GM12878 (cell line): ENCODE measurements at regions not wholly inside any gene's neighbourhood (a gene's known extent, or its start where the extent isn't known, plus 50 kb on each side); places are given as distances from the start of the nearest gene placed in this dataset.

Experiments used
- ATAC-seq: fragments of 200-7000 bp; cut with Tn5 transposase; 3 replicates; pipeline ENCODE4 v1.9.1; 2020; ENCODE audit warnings: mild to moderate bottlenecking, moderate library complexity
- BruUV-seq: library from RNA; stranded (reverse); fragments of 400-500 nt; replicated peaks from 2 replicates; lab custom pipeline; 2021; lab: Mats Ljungman, UMichigan
- CTCF ChIA-PET: fragments of 300-600 bp; sonication (Branson Sonifier 250); formaldehyde crosslinking; extraction: SDS; loops from one replicate; lab custom pipeline; 2021; ENCODE audit warnings: inconsistent platforms; lab: Yijun Ruan, JAX
- POLR2A ChIA-PET: fragments of 350-600 bp; formaldehyde crosslinking; extraction: SDS; loops from one replicate; lab custom pipeline; 2021; ENCODE audit warnings: inconsistent platforms; lab: Charles Lee
- RAD21 ChIA-PET: fragments of 300-600 bp; sonication (Branson Sonifier 250); formaldehyde crosslinking; loops from one replicate; lab custom pipeline; 2023; ENCODE audit warnings: antibody characterized with exemption; ENCODE audit not compliant: unreplicated experiment; lab: Charles Lee
- SMC1A ChIA-PET: fragments of 300-600 bp; sonication (Branson Sonifier 250); formaldehyde crosslinking; loops from one replicate; lab custom pipeline; 2023; ENCODE audit not compliant: unreplicated experiment, uncharacterized antibody; lab: Charles Lee
- DNase-seq: peaks from one replicate; pipeline ENCODE4 v3.0.0-alpha.2; 2011; ENCODE audit warnings: low read depth, low spot score
- FAIRE-seq: peaks from 3 replicates; lab custom pipeline; 2011; peaks lifted over from hg19 to GRCh38; lab: Jason Lieb, UNC
- H2AFZ ChIP-seq: 2 replicates; pipeline ENCODE4 v1.6.0; 2011; ENCODE audit warnings: low read depth, low read length, control low read depth; ENCODE audit not compliant: control insufficient read depth
- H3K27ac ChIP-seq: 2 replicates; pipeline ENCODE4 v1.5.1; 2011; ENCODE audit warnings: control low read depth; ENCODE audit not compliant: control insufficient read depth, insufficient read depth
- H3K27me3 ChIP-seq, 2 experiments: replicated peaks in 1 of 2; 2 replicates each; pipeline versions ENCODE4 v1.6.0 to v1.6.1; 2011; ENCODE audit warnings: low read length in 1 of 2; ENCODE audit not compliant: control insufficient read depth in 2 of 2, insufficient read depth in 2 of 2
- H3K36me3 ChIP-seq, 2 experiments: 2 replicates each; pipeline ENCODE4 v1.5.1; 2011; ENCODE audit warnings: low read length in 1 of 2; ENCODE audit not compliant: control insufficient read depth in 2 of 2, insufficient read depth in 2 of 2
- H3K4me1 ChIP-seq: 2 replicates; pipeline ENCODE4 v1.6.1; 2011; ENCODE audit warnings: mild to moderate bottlenecking, low read length, moderate library complexity, mixed read lengths; ENCODE audit not compliant: control insufficient read depth, insufficient read depth
- H3K4me2 ChIP-seq: 2 replicates; pipeline ENCODE4 v1.6.0; 2011; ENCODE audit warnings: control low read depth; ENCODE audit not compliant: control insufficient read depth, insufficient read depth
- H3K4me3 ChIP-seq: fragments of 200-600 bp; sonication (generic); 2 replicates; pipeline ENCODE4 v1.5.1; 2016
- H3K79me2 ChIP-seq: 2 replicates; pipeline ENCODE4 v1.6.0; 2011; ENCODE audit warnings: low read length; ENCODE audit not compliant: control insufficient read depth, insufficient read depth
- H3K9ac ChIP-seq: 2 replicates; pipeline ENCODE4 v1.8.0; 2011; ENCODE audit warnings: low read length, control low read depth, mixed read lengths; ENCODE audit not compliant: control insufficient read depth, insufficient read depth
- H3K9me3 ChIP-seq: replicated peaks from 3 replicates; pipeline ENCODE4 v1.5.1; 2011; ENCODE audit warnings: mild to moderate bottlenecking, low read length; ENCODE audit not compliant: control insufficient read depth, insufficient read depth
- H4K20me1 ChIP-seq: 2 replicates; pipeline ENCODE4 v1.6.0; 2011; ENCODE audit not compliant: control insufficient read depth, insufficient read depth
- CBFB ChIP-seq: IDR thresholded peaks from 2 replicates; pipeline ENCODE4 v1.6.1; 2016; ENCODE audit warnings: antibody characterized with exemption, low read depth
- EGR1 ChIP-seq, 2 experiments: IDR thresholded peaks; 1 replicate in 1 of 2; 2 replicates in 1 of 2; pipeline ENCODE4 v1.6.1; 2011 to 2012; ENCODE audit warnings: low read depth in 2 of 2, low read length in 2 of 2, borderline replicate concordance in 1 of 2, mild to moderate bottlenecking in 1 of 2, moderate library complexity in 1 of 2
- ESRRA ChIP-seq: IDR thresholded peaks from 2 replicates; pipeline ENCODE4 v1.6.1; 2012; ENCODE audit warnings: mild to moderate bottlenecking, low read length, improper control_type of control experiment
- FOXK2 ChIP-seq: fragments of 450-650 bp; IDR thresholded peaks from 2 replicates; pipeline ENCODE4 v1.6.1; 2017; ENCODE audit warnings: mild to moderate bottlenecking, moderate library complexity
- HDGF ChIP-seq: fragments of 450-650 bp; IDR thresholded peaks from 2 replicates; pipeline ENCODE4 v1.6.1; 2016; ENCODE audit warnings: antibody characterized with exemption
- MTA3 ChIP-seq: IDR thresholded peaks from 2 replicates; pipeline ENCODE4 v1.6.1; 2012; ENCODE audit warnings: low read length, inconsistent platforms, borderline replicate concordance
- MYB ChIP-seq: fragments of 150-350 bp; IDR thresholded peaks from 2 replicates; pipeline ENCODE4 v1.6.1; 2014; ENCODE audit warnings: mild to moderate bottlenecking, low read depth, low read length, borderline replicate concordance
- YBX1 ChIP-seq: fragments of 450-650 bp; IDR thresholded peaks from 2 replicates; pipeline ENCODE4 v1.6.1; 2016; ENCODE audit warnings: antibody characterized with exemption
- WGBS: methylation state at CpG from one replicate; pipeline ENCODE4 v1.1.6; 2016; ENCODE audit warnings: low lambda C conversion rate; ENCODE audit not compliant: insufficient replicate concordance, insufficient coverage; ENCODE audit errors: missing lambda C conversion rate; 5-methylcytosine and 5-hydroxymethylcytosine counted together
- in situ Hi-C: fragments of 300-500 bp; cut with MboI; formaldehyde crosslinking; loops from 9 replicates; pipeline ENCODE4 v1.14.3; 2018; ENCODE audit warnings: mixed read lengths
- intact Hi-C: fragments of 100-400 bp; cut with micrococcal nuclease; formaldehyde crosslinking; loops from one replicate; pipeline ENCODE4 v1.14.2; 2022; ENCODE audit not compliant: unreplicated experiment
- TF ChIP-seq, protein P1 (sequence below): fragments of 450-650 bp; formaldehyde crosslinking; IDR thresholded peaks from 2 replicates; pipeline ENCODE4 v1.4.0; 2022; ENCODE audit warnings: mild to moderate bottlenecking, moderate library complexity
- TF ChIP-seq, protein P2 (sequence below): fragments of 450-650 bp; IDR thresholded peaks from 2 replicates; pipeline ENCODE4 v1.6.1; 2017; ENCODE audit warnings: mild to moderate bottlenecking, moderate library complexity
- TF ChIP-seq, protein P3 (sequence below): fragments of 450-650 bp; formaldehyde crosslinking; IDR thresholded peaks from 2 replicates; pipeline ENCODE4 v1.5.0; 2022; ENCODE audit warnings: mild to moderate bottlenecking, missing genetic modification characterization
- TF ChIP-seq, protein P4 (sequence below): IDR thresholded peaks from 2 replicates; pipeline ENCODE4 v1.6.1; 2011; ENCODE audit warnings: low read depth, mild to moderate bottlenecking, low read length, moderate library complexity, borderline replicate concordance; ENCODE audit errors: extremely low read depth

DNA sequence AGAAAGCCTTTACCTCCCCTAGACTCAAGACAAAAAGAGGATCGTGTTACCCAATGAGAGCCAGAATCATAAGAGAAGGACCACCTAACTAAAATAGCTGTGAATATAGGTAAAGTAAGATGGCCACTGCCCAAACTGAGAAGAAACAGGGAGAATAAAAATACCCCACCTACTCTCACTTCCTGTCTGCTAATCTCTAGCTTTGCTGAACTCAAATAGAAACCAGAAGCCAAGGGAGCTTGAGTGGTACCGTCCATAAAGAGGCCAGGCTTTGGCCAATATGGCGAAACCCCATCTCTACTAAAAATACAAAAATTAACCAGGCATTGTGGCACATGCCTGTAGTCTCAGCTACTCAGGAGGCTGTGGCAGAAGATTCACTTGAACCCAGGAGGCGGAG, 123.0 kb upstream of the FST start (continued):
- TF ChIP-seq, protein P1, sequence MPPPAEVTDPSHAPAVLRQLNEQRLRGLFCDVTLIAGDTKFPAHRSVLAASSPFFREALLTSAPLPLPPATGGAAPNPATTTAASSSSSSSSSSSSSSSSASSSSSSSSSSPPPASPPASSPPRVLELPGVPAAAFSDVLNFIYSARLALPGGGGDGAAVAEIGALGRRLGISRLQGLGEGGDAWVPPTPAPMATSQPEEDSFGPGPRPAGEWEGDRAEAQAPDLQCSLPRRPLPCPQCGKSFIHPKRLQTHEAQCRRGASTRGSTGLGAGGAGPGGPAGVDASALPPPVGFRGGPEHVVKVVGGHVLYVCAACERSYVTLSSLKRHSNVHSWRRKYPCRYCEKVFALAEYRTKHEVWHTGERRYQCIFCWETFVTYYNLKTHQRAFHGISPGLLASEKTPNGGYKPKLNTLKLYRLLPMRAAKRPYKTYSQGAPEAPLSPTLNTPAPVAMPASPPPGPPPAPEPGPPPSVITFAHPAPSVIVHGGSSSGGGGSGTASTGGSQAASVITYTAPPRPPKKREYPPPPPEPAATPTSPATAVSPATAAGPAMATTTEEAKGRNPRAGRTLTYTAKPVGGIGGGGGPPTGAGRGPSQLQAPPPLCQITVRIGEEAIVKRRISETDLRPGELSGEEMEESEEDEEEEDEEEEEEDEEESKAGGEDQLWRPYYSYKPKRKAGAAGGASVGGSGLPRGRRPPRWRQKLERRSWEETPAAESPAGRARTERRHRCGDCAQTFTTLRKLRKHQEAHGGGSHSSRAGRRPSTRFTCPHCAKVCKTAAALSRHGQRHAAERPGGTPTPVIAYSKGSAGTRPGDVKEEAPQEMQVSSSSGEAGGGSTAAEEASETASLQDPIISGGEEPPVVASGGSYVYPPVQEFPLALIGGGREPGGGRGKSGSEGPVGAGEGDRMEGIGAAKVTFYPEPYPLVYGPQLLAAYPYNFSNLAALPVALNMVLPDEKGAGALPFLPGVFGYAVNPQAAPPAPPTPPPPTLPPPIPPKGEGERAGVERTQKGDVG (CRISPR knock-in tag): no peak

DNA sequence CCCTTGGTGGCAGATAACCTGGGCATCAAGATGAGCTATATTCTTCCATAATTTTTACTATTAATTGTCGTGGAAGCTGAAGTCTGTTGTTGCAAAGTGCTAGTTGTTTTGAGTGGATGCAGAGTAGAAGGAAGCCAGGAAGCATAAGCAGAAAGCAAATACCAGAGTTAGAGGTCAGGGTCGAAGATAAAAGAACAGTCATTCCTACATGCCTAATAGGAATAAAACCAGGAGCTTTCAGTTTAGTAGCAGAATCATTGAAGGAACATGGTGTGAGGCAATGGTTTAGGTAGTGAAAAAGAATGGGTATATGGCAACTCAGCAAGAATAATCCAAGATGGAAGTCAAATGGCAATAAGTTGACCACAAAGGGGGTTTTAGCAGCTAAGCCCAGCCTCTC, 121.6 kb upstream of the FST start:
- ATAC-seq (no peak), FAIRE-seq (no peak), DNase-seq (no peak)
- Histone ChIP-seq H3K36me3 (no peaks in the 10 kb centered on the region), H3K4me3 (no peak overlapping the region), H4K20me1 (no peaks in the 10 kb centered on the region), H3K27me3 (no peaks in the 10 kb centered on the region), H3K9me3 (no peaks in the 10 kb centered on the region), H2AFZ (no peak overlapping the region), H3K79me2 (no peaks in the 10 kb centered on the region), H3K27ac (no peak overlapping the region), H3K9ac (no peak overlapping the region), H3K4me1 (no peaks in the 10 kb centered on the region), H3K4me2 (no peak overlapping the region)
- 0% methylated on average over 2 of the region's 2 CpGs for WGBS
- intact Hi-C loops (no loop called here), in situ Hi-C loops (no loop called here)
- ChIA-PET SMC1A (interaction anchor here (0.7 to 1.2 kb wide), 3 partner anchors 9 to 13 kb away, joined by 3 read pairs; no protein-coding TSS in a partner anchor), RAD21 (no interaction called here), CTCF (interaction anchor here (0.6 to 0.7 kb wide), 2 partner anchors 13 to 35 kb away, joined by 3 read pairs; no protein-coding TSS in a partner anchor), POLR2A (interaction anchor here (0.6 kb wide), 1 partner anchor 193 kb away, joined by 3 read pairs; no protein-coding TSS in a partner anchor)
- no TSS peak for BruUV-seq
- TF ChIP-seq HDGF: no peak
- TF ChIP-seq, protein P2, sequence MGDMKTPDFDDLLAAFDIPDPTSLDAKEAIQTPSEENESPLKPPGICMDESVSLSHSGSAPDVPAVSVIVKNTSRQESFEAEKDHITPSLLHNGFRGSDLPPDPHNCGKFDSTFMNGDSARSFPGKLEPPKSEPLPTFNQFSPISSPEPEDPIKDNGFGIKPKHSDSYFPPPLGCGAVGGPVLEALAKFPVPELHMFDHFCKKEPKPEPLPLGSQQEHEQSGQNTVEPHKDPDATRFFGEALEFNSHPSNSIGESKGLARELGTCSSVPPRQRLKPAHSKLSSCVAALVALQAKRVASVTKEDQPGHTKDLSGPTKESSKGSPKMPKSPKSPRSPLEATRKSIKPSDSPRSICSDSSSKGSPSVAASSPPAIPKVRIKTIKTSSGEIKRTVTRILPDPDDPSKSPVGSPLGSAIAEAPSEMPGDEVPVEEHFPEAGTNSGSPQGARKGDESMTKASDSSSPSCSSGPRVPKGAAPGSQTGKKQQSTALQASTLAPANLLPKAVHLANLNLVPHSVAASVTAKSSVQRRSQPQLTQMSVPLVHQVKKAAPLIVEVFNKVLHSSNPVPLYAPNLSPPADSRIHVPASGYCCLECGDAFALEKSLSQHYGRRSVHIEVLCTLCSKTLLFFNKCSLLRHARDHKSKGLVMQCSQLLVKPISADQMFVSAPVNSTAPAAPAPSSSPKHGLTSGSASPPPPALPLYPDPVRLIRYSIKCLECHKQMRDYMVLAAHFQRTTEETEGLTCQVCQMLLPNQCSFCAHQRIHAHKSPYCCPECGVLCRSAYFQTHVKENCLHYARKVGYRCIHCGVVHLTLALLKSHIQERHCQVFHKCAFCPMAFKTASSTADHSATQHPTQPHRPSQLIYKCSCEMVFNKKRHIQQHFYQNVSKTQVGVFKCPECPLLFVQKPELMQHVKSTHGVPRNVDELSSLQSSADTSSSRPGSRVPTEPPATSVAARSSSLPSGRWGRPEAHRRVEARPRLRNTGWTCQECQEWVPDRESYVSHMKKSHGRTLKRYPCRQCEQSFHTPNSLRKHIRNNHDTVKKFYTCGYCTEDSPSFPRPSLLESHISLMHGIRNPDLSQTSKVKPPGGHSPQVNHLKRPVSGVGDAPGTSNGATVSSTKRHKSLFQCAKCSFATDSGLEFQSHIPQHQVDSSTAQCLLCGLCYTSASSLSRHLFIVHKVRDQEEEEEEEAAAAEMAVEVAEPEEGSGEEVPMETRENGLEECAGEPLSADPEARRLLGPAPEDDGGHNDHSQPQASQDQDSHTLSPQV: no peak
- no peak for TF ChIP-seq EGR1 (IDR thresholded peaks at IDR 0.05; ENCODE audit: borderline replicate concordance in 1 of 2, low read depth in 2 of 2, low read length in 2 of 2)
- TF ChIP-seq CBFB: no peak
- TF ChIP-seq, protein P3, sequence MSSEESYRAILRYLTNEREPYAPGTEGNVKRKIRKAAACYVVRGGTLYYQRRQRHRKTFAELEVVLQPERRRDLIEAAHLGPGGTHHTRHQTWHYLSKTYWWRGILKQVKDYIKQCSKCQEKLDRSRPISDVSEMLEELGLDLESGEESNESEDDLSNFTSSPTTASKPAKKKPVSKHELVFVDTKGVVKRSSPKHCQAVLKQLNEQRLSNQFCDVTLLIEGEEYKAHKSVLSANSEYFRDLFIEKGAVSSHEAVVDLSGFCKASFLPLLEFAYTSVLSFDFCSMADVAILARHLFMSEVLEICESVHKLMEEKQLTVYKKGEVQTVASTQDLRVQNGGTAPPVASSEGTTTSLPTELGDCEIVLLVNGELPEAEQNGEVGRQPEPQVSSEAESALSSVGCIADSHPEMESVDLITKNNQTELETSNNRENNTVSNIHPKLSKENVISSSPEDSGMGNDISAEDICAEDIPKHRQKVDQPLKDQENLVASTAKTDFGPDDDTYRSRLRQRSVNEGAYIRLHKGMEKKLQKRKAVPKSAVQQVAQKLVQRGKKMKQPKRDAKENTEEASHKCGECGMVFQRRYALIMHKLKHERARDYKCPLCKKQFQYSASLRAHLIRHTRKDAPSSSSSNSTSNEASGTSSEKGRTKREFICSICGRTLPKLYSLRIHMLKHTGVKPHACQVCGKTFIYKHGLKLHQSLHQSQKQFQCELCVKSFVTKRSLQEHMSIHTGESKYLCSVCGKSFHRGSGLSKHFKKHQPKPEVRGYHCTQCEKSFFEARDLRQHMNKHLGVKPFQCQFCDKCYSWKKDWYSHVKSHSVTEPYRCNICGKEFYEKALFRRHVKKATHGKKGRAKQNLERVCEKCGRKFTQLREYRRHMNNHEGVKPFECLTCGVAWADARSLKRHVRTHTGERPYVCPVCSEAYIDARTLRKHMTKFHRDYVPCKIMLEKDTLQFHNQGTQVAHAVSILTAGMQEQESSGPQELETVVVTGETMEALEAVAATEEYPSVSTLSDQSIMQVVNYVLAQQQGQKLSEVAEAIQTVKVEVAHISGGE (CRISPR knock-in tag): no peak
- TF ChIP-seq MYB: no peak
- TF ChIP-seq YBX1: no peak
- no peak for TF ChIP-seq ESRRA
- TF ChIP-seq, protein P4, sequence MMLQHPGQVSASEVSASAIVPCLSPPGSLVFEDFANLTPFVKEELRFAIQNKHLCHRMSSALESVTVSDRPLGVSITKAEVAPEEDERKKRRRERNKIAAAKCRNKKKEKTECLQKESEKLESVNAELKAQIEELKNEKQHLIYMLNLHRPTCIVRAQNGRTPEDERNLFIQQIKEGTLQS: no peak
- TF ChIP-seq MTA3: no peak
- no peak for TF ChIP-seq FOXK2
